Sigmoid colon (tissue), 3 donors: ENCODE measurements at regions not wholly inside any gene's neighbourhood (a gene's known extent, or its start where the extent isn't known, plus 50 kb on each side); places are given as distances from the start of the nearest gene placed in this dataset.

Source experiments
- small RNA-seq, 3 donors: library from RNA; depleted of rRNA; stranded (forward); fragments of <200 nt; gene quantifications; one replicate each; pipeline ENCODE3, GENCODE V24; 2016

Small RNA genes lying in the stretch of these regions (small RNA-seq; reads per million reads assigned to genes)
- gene MIR8068: 0 reads per million in 3 donors
- 0 to 0.11 (median 0) reads per million in 3 donors for gene RN7SL240P
